A549 (cell line): ENCODE measurements at regions not wholly inside any gene's neighbourhood (a gene's known extent, or its start where the extent isn't known, plus 50 kb on each side); places are given as distances from the start of the nearest gene placed in this dataset.

ENCODE experiments used
- BHLHE40 ChIP-seq: IDR thresholded peaks from 2 replicates; pipeline ENCODE4 v1.6.1; 2012; ENCODE audit warnings: low read depth, low read length, inconsistent platforms
- CTCF ChIP-seq: fragments of >200 bp; sonication (Bioruptor Twin); formaldehyde crosslinking; IDR thresholded peaks from 3 replicates; pipeline ENCODE4 v1.5.1; 2016
- ELK1 ChIP-seq: fragments of 150-350 bp; IDR thresholded peaks from 2 replicates; pipeline ENCODE4 v1.6.1; 2014; ENCODE audit warnings: low read depth, mild to moderate bottlenecking, low read length
- POLR2A ChIP-seq: IDR thresholded peaks from 2 replicates; pipeline ENCODE4 v1.6.1; 2012; ENCODE audit warnings: mild to moderate bottlenecking, low read length
- RCOR1 ChIP-seq: fragments of 150-350 bp; IDR thresholded peaks from 2 replicates; pipeline ENCODE4 v1.6.1; 2014; ENCODE audit warnings: antibody characterized with exemption, low read length, low read depth
- TF ChIP-seq, protein P1 (sequence below): fragments of 450-650 bp; IDR thresholded peaks from 2 replicates; pipeline ENCODE4 v1.6.1; 2014; ENCODE audit warnings: antibody characterized with exemption

- TF ChIP-seq ELK1: no peak
- TF ChIP-seq RCOR1: no peak
- TF ChIP-seq CTCF: no peak
- no peak for TF ChIP-seq BHLHE40
- TF ChIP-seq, protein P1, sequence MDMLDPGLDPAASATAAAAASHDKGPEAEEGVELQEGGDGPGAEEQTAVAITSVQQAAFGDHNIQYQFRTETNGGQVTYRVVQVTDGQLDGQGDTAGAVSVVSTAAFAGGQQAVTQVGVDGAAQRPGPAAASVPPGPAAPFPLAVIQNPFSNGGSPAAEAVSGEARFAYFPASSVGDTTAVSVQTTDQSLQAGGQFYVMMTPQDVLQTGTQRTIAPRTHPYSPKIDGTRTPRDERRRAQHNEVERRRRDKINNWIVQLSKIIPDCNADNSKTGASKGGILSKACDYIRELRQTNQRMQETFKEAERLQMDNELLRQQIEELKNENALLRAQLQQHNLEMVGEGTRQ: no peak
- TF ChIP-seq POLR2A: no peak
These were observed 586.4 kb downstream of the TAF11L14 start for GRCh38 chr5:18220631-18221030.
